ENCODE measurements at regions not wholly inside any gene's neighbourhood (a gene's known extent, or its start where the extent isn't known, plus 50 kb on each side); places are given as distances from the start of the nearest gene placed in this dataset.

GRCh38 chr9:82601293-82601771 lies 461.6 kb downstream of the RASEF start:
- TF ChIP-seq ZNF639 (tag by site-specific recombination; IDR thresholded peaks at IDR 0.05) (no peak), ATF2 (tag by site-specific recombination; IDR thresholded peaks at IDR 0.05; ENCODE audit: low read depth) (no peak), ZFP37 (tag by site-specific recombination; IDR thresholded peaks at IDR 0.05) (no peak), CTCF (tag by site-specific recombination; IDR thresholded peaks at IDR 0.05) (no peak)
